MM.1S (cell line): ENCODE measurements at regions not wholly inside any gene's neighbourhood (a gene's known extent, or its start where the extent isn't known, plus 50 kb on each side); places are given as distances from the start of the nearest gene placed in this dataset.

Experiments used
- DNase-seq: peaks from one replicate; pipeline ENCODE4 v3.0.0-alpha.2; 2015
- H2AFZ ChIP-seq: fragments of 300-600 bp; sonication (generic); 2 replicates; pipeline ENCODE4 v1.6.0; 2016; ENCODE audit warnings: antibody characterized with exemption, low read length
- H3F3A ChIP-seq: fragments of 300-600 bp; sonication (generic); 2 replicates; pipeline ENCODE4 v1.6.1; 2016; ENCODE audit warnings: mild to moderate bottlenecking, antibody characterized with exemption, low read length, moderate library complexity, mixed read lengths; ENCODE audit not compliant: insufficient read depth
- H3K27ac ChIP-seq: fragments of 300-600 bp; sonication (generic); 2 replicates; pipeline ENCODE4 v1.5.1; 2016; ENCODE audit warnings: mild to moderate bottlenecking, low read length
- H3K27me3 ChIP-seq: fragments of 300-600 bp; sonication (generic); replicated peaks from 2 replicates; pipeline ENCODE4 v1.6.0; 2016; ENCODE audit warnings: low read length; ENCODE audit not compliant: insufficient read depth
- H3K36me3 ChIP-seq: fragments of 300-600 bp; sonication (generic); replicated peaks from 2 replicates; pipeline ENCODE4 v1.6.1; 2016; ENCODE audit warnings: mild to moderate bottlenecking, low read length, mixed read lengths; ENCODE audit not compliant: insufficient read depth
- H3K4me1 ChIP-seq: fragments of 300-600 bp; sonication (generic); 2 replicates; pipeline ENCODE4 v1.6.1; 2016; ENCODE audit warnings: low read length, mixed read lengths
- H3K4me2 ChIP-seq: fragments of 300-600 bp; sonication (generic); 2 replicates; pipeline ENCODE4 v1.6.0; 2016; ENCODE audit warnings: low read depth, low read length
- H3K4me3 ChIP-seq: fragments of 300-600 bp; sonication (generic); 2 replicates; pipeline ENCODE4 v1.5.1; 2016; ENCODE audit warnings: low read length, mixed read lengths
- H3K79me2 ChIP-seq: fragments of 300-600 bp; sonication (generic); 2 replicates; pipeline ENCODE4 v1.6.1; 2016; ENCODE audit warnings: mixed run types, low read length, mixed read lengths
- H3K9ac ChIP-seq: fragments of 300-600 bp; sonication (generic); 2 replicates; pipeline ENCODE4 v1.6.1; 2016; ENCODE audit warnings: low read length, mixed read lengths
- H3K9me2 ChIP-seq: fragments of 300-600 bp; sonication (generic); replicated peaks from 2 replicates; pipeline ENCODE4 v1.6.1; 2016; ENCODE audit warnings: mild to moderate bottlenecking, low read length, mixed read lengths; ENCODE audit not compliant: insufficient read depth
- H3K9me3 ChIP-seq: fragments of 300-600 bp; sonication (generic); replicated peaks from 2 replicates; pipeline ENCODE4 v1.6.1; 2016; ENCODE audit warnings: mild to moderate bottlenecking, low read length, mixed read lengths; ENCODE audit not compliant: insufficient read depth
- H4K20me1 ChIP-seq: fragments of 300-600 bp; sonication (generic); 2 replicates; pipeline ENCODE4 v1.6.1; 2016; ENCODE audit warnings: mild to moderate bottlenecking, low read length, moderate library complexity, mixed read lengths; ENCODE audit not compliant: insufficient read depth
- CTCF ChIP-seq: fragments of 300-600 bp; sonication (generic); IDR thresholded peaks from 2 replicates; pipeline ENCODE4 v1.5.1; 2016; ENCODE audit warnings: antibody characterized with exemption, low read length, mixed read lengths
- EZH2 ChIP-seq: fragments of 300-600 bp; sonication (generic); optimal IDR thresholded peaks from 2 replicates; pipeline ENCODE3; 2017; ENCODE audit warnings: low read depth, mild to moderate bottlenecking, antibody characterized with exemption, low read length, mixed read lengths
- EZH2phosphoT487 ChIP-seq: fragments of 300-600 bp; sonication (generic); IDR thresholded peaks from 2 replicates; pipeline ENCODE4 v1.6.1; 2018; ENCODE audit warnings: antibody characterized with exemption, low read length

GRCh38 chr9:89234205-89235067 lies 55.8 kb upstream of the SHC3 start:
- no peak for TF ChIP-seq EZH2
- peak; percentile 26 for TF ChIP-seq CTCF
- TF ChIP-seq EZH2phosphoT487 = no peak
- peak; percentile 73 for DNase-seq
- H3K79me2 ChIP-seq = no peaks in the 10 kb centered on the region
- no peak overlapping the region for H2AFZ ChIP-seq
- no peaks in the 10 kb centered on the region for H4K20me1 ChIP-seq
- H3K9ac ChIP-seq = no peak overlapping the region
- no peaks in the 10 kb centered on the region for H3K9me3 ChIP-seq
- no peaks in the 10 kb centered on the region for H3K4me1 ChIP-seq
- H3K4me3 ChIP-seq = no peak overlapping the region
- no peaks in the 10 kb centered on the region for H3K36me3 ChIP-seq
- H3K27me3 ChIP-seq = peaks cover 45% of the 10 kb centered on the region
- H3F3A ChIP-seq = no peaks in the 10 kb centered on the region
- H3K9me2 ChIP-seq = no peaks in the 10 kb centered on the region
- peak overlapping the region; percentile 13; the same call in 1 of the 2 replicates for H3K4me2 ChIP-seq
- H3K27ac ChIP-seq = no peak overlapping the region

DNA sequence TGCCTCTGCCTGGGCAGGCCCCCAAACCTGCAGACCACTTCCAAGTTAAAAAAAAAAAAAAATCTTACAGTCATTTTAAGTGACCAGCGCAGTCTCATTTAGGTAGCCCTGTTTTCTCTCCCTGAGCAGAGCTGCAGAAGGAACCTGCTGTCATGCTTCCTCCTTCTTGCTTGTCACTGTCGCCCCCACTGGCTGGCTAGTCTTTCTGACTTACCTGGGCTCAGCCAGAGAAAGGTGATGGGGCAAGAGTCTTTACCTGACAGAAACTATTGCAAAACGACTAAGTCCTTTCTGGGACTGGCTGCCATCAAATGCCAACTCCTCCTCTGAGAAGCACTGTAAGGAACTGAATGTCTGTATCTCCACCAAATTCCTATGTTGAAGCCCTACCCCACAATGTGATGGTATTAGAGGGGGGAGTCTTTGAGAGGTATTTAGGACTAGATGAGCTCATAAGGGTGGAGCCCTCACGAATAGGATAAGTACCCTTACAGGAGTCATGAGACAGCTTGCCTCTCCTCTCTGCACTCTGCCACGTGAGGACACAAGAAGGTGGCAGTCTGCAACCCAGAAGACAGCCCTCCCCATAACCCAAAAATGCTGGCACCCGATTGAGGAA lies 58.4 kb upstream of the SHC3 start:
- H3K27ac ChIP-seq = no peak overlapping the region
- no peak for DNase-seq
- TF ChIP-seq CTCF = no peak
- TF ChIP-seq EZH2phosphoT487 = no peak
- no peak for TF ChIP-seq EZH2

GRCh38 chr9:89238424-89238823 lies 59.8 kb upstream of the SHC3 start:
- H2AFZ ChIP-seq = no peak overlapping the region
- TF ChIP-seq CTCF (no peak), EZH2phosphoT487 (no peak), EZH2 (no peak)
- H3K27ac ChIP-seq = no peak overlapping the region
- no peaks in the 10 kb centered on the region for H3K4me1 ChIP-seq
- H3K36me3 ChIP-seq = no peaks in the 10 kb centered on the region
- H3K4me3 ChIP-seq = no peak overlapping the region
- H3K9me2 ChIP-seq = no peaks in the 10 kb centered on the region
- H3K27me3 ChIP-seq = peaks cover 32% of the 10 kb centered on the region
- no peak overlapping the region for H3K9ac ChIP-seq
- no peaks in the 10 kb centered on the region for H3K9me3 ChIP-seq
- no peak overlapping the region for H3K4me2 ChIP-seq
- no peak for DNase-seq
- no peaks in the 10 kb centered on the region for H3K79me2 ChIP-seq
- H3F3A ChIP-seq = no peaks in the 10 kb centered on the region
- no peaks in the 10 kb centered on the region for H4K20me1 ChIP-seq

More for the DNA sequence above, 58.4 kb upstream of the SHC3 start:
- Histone ChIP-seq H4K20me1 (no peaks in the 10 kb centered on the region), H3K9me3 (no peaks in the 10 kb centered on the region), H3K27me3 (peaks cover 45% of the 10 kb centered on the region), H3F3A (no peaks in the 10 kb centered on the region), H3K9ac (no peak overlapping the region), H3K9me2 (no peaks in the 10 kb centered on the region), H2AFZ (no peak overlapping the region), H3K36me3 (no peaks in the 10 kb centered on the region), H3K79me2 (no peaks in the 10 kb centered on the region), H3K4me2 (no peak overlapping the region), H3K4me3 (no peak overlapping the region), H3K4me1 (no peaks in the 10 kb centered on the region)
